GM12864 (cell line): ENCODE measurements at regions not wholly inside any gene's neighbourhood (a gene's known extent, or its start where the extent isn't known, plus 50 kb on each side); places are given as distances from the start of the nearest gene placed in this dataset.

ENCODE experiments used
- DNase-seq: peaks from one replicate; pipeline ENCODE4 v3.0.0-alpha.2; 2011; ENCODE audit warnings: low read depth
- H3K4me3 ChIP-seq: 2 replicates; pipeline ENCODE4 v1.5.1; 2011; ENCODE audit warnings: mild to moderate bottlenecking, low read depth, low read length, control low read depth
- TF ChIP-seq, protein P1 (sequence below): IDR thresholded peaks from 2 replicates; pipeline ENCODE4 v1.5.1; 2011; ENCODE audit warnings: low read depth, mild to moderate bottlenecking, moderate library complexity, low read length, control low read depth, inconsistent platforms; ENCODE audit errors: missing control alignments

DNA sequence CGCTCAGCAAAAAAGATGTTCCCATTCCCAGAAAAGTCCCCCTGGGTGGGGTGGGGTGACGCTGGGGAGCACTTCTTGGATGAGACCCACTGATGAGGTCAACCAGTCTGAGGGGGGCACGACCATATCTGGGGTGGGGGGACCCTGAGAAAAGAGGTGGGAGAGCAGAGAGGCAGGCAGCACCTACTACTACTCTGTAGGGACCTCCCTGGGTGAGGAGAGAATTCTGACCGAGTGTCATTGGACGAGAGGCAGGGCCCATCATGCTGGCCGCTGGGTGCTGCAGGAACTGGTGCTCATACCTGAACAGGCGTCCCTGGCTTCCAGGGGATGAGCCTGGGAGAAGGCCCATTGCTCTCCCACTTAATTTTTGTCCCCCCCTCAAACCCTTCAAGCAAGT is 158.8 kb downstream of the KLF13 start:
- DNase-seq: no peak
- H3K4me3 ChIP-seq: no peak overlapping the region
- TF ChIP-seq, protein P1, sequence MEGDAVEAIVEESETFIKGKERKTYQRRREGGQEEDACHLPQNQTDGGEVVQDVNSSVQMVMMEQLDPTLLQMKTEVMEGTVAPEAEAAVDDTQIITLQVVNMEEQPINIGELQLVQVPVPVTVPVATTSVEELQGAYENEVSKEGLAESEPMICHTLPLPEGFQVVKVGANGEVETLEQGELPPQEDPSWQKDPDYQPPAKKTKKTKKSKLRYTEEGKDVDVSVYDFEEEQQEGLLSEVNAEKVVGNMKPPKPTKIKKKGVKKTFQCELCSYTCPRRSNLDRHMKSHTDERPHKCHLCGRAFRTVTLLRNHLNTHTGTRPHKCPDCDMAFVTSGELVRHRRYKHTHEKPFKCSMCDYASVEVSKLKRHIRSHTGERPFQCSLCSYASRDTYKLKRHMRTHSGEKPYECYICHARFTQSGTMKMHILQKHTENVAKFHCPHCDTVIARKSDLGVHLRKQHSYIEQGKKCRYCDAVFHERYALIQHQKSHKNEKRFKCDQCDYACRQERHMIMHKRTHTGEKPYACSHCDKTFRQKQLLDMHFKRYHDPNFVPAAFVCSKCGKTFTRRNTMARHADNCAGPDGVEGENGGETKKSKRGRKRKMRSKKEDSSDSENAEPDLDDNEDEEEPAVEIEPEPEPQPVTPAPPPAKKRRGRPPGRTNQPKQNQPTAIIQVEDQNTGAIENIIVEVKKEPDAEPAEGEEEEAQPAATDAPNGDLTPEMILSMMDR: no peak

DNA sequence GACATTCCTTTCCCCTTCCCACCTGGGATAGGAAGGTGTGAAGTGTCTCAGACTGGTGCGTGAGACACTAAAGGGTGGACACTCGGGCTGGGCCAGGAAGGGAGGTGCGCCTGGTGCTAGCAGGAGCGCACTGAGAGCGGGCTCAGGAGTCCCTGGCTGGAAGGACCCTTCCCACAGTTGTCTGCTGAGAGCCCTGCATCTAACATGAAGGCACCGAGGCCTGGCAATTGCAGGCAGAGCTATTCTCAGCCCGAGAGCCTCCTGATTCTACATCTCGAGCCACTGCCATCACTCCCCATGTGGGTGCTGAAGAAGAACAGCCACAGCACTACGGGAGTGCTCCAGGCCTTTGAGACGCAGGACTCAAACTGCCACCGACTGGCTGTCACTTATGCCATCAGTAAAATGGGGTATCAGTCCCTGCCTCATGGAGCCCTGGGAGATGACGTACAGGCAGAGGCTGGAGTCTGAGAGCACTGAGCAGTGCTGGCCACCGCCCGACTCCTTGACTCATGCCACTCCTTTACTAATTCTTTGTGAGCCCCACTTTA is 159.4 kb downstream of the KLF13 start:
- no peak overlapping the region for H3K4me3 ChIP-seq
- TF ChIP-seq, protein P1: no peak
- no peak for DNase-seq

DNA sequence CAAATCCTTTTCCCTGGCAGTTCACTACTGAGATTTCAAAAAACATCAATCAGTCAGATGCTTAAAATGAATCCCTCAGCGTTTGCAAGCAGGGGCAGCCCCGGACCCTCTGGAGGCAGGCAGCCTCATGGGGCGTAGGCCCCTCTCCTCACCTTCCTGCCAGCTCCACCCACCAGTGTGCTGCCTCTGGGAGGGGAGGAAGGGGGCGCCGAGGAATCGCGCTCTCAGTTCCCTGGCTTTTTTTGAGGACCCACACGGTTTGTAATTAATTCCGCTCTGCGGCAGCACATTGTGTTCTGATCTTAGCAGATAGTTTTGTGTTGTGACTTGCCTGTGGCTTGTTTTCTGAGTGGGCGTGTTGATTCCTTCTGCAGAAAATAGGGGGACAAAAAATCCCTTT is 159.9 kb downstream of the KLF13 start:
- H3K4me3 ChIP-seq: no peak overlapping the region
- DNase-seq: no peak
- TF ChIP-seq, protein P1: no peak

DNA sequence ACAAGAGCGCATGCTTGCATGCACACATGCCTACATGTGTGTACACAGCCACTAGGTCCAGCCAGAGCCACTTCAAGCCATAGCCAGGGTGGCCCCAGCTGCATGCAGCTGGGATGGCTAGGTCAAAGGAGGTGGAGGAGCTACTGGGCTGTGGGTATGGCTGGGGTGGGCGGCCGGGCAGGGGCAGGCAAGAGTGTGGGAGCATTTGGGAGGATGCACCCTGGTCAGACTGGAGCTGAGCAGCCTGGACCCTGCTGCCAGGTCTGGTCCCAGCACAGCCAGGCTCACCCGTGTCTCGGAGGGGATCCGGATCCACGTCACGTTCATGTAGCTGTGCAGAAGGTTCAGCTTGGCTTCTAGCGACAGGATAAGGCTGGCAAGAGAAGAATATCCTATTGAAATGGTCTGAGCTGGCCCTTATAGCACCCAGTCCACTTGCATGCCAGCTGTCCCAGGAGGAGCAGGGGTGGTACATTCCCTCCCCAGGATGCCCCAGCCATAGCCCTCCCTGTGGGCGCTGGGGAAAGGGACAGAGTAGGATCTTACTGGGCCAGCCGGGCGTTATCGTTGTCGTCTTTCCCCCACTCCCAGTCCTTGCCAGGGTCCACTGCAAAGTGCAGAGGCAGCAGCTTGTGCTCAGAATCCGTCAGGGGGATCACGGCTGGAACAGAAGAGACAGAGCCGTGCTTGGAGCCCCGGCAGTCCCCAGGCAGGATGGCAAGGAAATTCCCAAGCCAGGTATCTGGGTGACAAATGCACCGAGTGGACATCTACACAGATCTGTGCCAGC is 160.5 kb downstream of the KLF13 start:
- no peak for DNase-seq
- TF ChIP-seq, protein P1: no peak
- no peak overlapping the region for H3K4me3 ChIP-seq

DNA sequence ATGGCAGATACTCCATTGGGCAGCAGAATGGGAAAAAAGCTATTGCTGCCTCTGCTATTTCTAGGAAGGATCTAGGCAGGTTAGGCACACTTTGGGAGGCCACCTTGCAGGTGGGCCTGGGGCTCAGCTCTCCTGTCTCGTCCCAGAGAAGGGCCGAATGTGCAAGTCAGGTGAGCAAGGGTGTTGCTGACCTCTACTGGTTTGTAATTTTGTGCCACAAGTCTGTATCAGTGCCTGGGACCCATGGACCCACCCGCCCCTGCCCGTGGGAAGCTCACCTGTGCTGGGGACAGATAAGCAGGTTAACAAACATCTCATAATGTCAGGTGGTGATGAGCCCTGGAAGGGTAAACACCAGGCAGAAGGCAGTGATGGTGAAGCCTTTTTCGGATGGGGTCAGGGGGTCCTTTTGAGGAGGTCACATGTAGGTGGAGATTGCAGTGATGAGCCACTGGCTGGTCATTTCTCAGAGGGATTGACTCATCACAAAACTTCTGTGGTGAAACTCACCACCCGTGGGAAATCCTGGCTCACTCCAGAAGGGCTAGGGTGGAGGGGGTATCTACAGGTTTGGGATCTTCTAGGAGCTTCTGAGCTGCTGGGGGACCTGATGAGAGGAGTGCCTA is 161.3 kb downstream of the KLF13 start:
- no peak for DNase-seq
- TF ChIP-seq, protein P1: peak; percentile 46
- H3K4me3 ChIP-seq: no peak overlapping the region; the same call in 1 of the 2 replicates

DNA sequence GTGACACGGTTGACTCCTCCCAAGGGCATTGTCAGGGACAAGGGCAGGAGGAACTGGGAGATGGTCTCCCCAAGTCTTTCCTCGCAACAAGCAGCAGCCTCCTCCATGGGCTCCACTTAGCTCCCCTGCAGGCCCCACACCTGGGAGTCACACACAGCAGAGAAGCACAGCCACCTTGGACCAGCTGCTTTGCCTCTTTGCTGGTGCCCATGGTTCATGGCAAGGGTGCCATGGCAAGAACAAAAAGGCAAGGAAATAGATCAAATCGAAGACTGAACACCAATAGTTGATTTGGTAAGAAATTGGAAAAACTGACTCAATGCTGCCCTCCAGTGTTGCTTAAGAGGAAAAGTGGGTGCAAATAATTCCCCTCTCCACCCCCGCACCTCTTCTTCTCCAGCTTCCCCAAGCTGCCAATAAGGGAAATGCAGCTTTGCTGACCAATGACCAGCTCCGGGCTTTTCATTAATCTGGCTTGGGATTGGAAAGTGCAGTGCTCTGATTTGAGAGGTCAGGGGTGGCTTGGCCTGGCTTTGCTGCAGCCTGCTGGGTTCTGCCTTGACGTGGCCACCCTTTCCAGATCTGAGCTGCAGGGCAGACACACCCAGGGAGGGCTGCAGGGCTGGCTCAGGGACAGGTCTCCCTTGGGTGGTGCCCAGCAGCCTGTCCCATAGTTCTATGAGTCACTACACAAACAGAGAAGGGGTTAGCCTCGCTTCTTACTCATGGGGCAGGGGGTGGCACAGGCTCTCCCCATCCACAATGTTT is 162.0 kb downstream of the KLF13 start:
- peak; percentile 72 for DNase-seq
- TF ChIP-seq, protein P1: peak; percentile 84
- no peak overlapping the region; the same call in 1 of the 2 replicates for H3K4me3 ChIP-seq
